ENCODE measurements at regions not wholly inside any gene's neighbourhood (a gene's known extent, or its start where the extent isn't known, plus 50 kb on each side); places are given as distances from the start of the nearest gene placed in this dataset.

GRCh38 chr16:52958951-52959350 lies 93.7 kb downstream of the CHD9NB start:
- TF ChIP-seq, protein P1, sequence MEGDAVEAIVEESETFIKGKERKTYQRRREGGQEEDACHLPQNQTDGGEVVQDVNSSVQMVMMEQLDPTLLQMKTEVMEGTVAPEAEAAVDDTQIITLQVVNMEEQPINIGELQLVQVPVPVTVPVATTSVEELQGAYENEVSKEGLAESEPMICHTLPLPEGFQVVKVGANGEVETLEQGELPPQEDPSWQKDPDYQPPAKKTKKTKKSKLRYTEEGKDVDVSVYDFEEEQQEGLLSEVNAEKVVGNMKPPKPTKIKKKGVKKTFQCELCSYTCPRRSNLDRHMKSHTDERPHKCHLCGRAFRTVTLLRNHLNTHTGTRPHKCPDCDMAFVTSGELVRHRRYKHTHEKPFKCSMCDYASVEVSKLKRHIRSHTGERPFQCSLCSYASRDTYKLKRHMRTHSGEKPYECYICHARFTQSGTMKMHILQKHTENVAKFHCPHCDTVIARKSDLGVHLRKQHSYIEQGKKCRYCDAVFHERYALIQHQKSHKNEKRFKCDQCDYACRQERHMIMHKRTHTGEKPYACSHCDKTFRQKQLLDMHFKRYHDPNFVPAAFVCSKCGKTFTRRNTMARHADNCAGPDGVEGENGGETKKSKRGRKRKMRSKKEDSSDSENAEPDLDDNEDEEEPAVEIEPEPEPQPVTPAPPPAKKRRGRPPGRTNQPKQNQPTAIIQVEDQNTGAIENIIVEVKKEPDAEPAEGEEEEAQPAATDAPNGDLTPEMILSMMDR (IDR thresholded peaks at IDR 0.05; ENCODE audit: low read depth, low read length, poor library complexity, severe bottlenecking): no peak
- no peak for TF ChIP-seq EZH2phosphoT487 (IDR thresholded peaks at IDR 0.05; ENCODE audit: borderline replicate concordance, low read length)
